ENCODE measurements at regions not wholly inside any gene's neighbourhood (a gene's known extent, or its start where the extent isn't known, plus 50 kb on each side); places are given as distances from the start of the nearest gene placed in this dataset. TPM values are rescaled to one million over a fixed set of nuclear protein-coding genes. Genes with fewer than 3 reads are reported as not detected.

DNA sequence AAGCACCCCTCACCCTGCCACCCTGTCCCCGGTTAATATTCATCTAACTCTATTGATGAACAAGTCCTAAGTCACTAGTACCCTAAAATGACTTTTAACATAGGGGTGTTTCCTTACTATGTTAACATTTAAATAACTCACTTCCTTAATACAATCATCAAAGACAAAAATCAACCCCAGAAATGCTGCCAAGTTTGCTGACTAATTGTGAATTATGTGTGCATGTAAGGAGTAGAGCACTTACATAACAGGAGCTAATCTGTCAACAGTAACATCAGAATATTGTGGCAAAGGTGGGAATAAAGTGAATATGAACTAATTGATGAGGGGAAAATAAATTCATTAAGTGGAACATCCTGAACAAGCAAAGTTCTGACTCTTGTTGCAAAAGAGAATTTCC lies 81.4 kb upstream of the ERBB4 start:
- ChIA-PET CTCF (no interaction called here), POLR2A (no interaction called here)
- no peak for DNase-seq
- Mint-ChIP-seq H3K36me3 (ENCODE audit: low read depth) (no peaks in the 10 kb centered on the region), H3K27me3 (no peaks in the 10 kb centered on the region), H3K4me3 (no peak overlapping the region), H3K4me1 (no peaks in the 10 kb centered on the region), H3K9me3 (no peaks in the 10 kb centered on the region), H3K27ac (no peak overlapping the region)

DNA sequence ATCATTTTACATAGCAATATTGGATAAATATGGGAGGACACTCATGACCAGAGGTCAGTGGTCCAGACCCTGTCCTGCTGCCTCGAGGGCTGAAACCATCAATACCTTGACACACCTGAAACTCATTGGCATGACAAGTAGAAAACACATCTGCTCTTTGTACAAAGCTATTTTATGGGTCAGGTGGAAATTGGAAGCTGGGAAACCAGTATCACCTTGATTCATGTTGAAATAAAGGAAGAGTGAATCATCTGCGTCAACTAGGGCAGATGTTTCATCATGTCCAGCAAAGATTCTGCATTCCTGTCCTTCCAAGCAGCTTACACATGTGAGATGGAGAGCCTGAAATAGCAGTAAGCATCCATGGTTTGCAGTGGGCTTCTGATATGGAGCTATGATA lies 80.0 kb upstream of the ERBB4 start:
- DNase-seq: no peak
- CTCF ChIA-PET: no interaction called here
- no peaks in the 10 kb centered on the region for H3K36me3 Mint-ChIP-seq (ENCODE audit: low read depth)
- POLR2A ChIA-PET: no interaction called here
- no peaks in the 10 kb centered on the region for H3K4me1 Mint-ChIP-seq
- H3K27me3 Mint-ChIP-seq: no peaks in the 10 kb centered on the region
- H3K9me3 Mint-ChIP-seq: no peaks in the 10 kb centered on the region
- no peak overlapping the region for H3K27ac Mint-ChIP-seq
- no peak overlapping the region for H3K4me3 Mint-ChIP-seq

GRCh38 chr2:212610872-212611425 lies 72.3 kb upstream of the ERBB4 start:
- POLR2A ChIA-PET: no interaction called here
- H3K27me3 Mint-ChIP-seq: no peaks in the 10 kb centered on the region
- no peaks in the 10 kb centered on the region for H3K36me3 Mint-ChIP-seq (ENCODE audit: low read depth)
- no peak overlapping the region for H3K27ac Mint-ChIP-seq
- no peak overlapping the region for H3K4me3 Mint-ChIP-seq
- no peak for DNase-seq
- CTCF ChIA-PET: no interaction called here
- H3K9me3 Mint-ChIP-seq: no peaks in the 10 kb centered on the region
- H3K4me1 Mint-ChIP-seq: no peaks in the 10 kb centered on the region

GRCh38 chr2:212609479-212609878 lies 70.9 kb upstream of the ERBB4 start:
- ChIA-PET CTCF (no interaction called here), POLR2A (no interaction called here)
- H3K27ac Mint-ChIP-seq: no peak overlapping the region
- H3K4me1 Mint-ChIP-seq: no peaks in the 10 kb centered on the region
- H3K36me3 Mint-ChIP-seq (ENCODE audit: low read depth): no peaks in the 10 kb centered on the region
- H3K9me3 Mint-ChIP-seq: no peaks in the 10 kb centered on the region
- H3K4me3 Mint-ChIP-seq: no peak overlapping the region
- no peak for DNase-seq
- H3K27me3 Mint-ChIP-seq: no peaks in the 10 kb centered on the region

GRCh38 chr2:212607080-212607479 lies 68.5 kb upstream of the ERBB4 start:
- Mint-ChIP-seq H3K9me3 (no peaks in the 10 kb centered on the region), H3K27me3 (no peaks in the 10 kb centered on the region), H3K4me3 (no peak overlapping the region), H3K27ac (no peak overlapping the region), H3K36me3 (ENCODE audit: low read depth) (no peaks in the 10 kb centered on the region), H3K4me1 (no peaks in the 10 kb centered on the region)
- POLR2A ChIA-PET: no interaction called here
- DNase-seq: no peak
- CTCF ChIA-PET: no interaction called here

DNA sequence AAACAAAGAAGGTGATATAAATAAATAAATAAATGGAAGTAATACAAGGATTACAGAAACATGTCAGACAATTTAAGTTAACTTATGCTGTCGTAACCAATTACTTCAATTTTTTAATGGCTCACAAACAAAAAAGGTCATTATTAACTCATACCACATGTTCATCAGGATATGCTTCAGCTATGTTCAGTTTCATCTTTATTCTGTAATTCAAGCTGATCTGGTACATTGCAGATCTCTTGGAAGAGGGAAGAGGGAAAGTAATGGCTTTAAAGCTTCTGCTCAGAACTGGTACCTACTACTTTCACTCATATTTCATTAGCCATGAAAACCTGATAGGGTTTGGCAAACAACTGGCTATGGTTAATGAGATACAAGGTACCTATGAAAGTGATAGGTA lies 67.6 kb upstream of the ERBB4 start:
- POLR2A ChIA-PET: no interaction called here

DNA sequence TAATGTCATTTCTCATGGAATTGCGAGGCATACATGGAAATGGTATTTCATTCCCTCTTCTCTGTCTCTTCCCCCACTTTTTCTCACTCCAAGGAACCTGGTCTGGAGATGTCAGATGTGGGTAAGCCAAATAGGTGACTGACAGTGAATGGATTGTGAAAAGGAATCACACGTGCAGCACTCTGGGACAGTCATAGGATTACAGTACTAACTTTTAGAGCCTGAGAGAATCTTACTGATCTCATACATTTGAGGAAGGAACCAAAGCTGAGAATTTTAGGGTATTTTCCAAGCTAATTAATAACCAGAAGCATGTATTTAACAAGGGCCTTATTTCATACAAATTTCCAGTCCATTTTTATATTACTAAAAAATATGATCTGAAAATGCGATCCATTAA lies 58.1 kb upstream of the ERBB4 start:
- Mint-ChIP-seq H3K36me3 (ENCODE audit: low read depth) (no peaks in the 10 kb centered on the region), H3K4me3 (no peak overlapping the region), H3K4me1 (no peaks in the 10 kb centered on the region), H3K9me3 (no peaks in the 10 kb centered on the region), H3K27ac (no peak overlapping the region), H3K27me3 (no peaks in the 10 kb centered on the region)
- CTCF ChIA-PET: no interaction called here
- POLR2A ChIA-PET: no interaction called here
- DNase-seq: no peak

More for the DNA sequence above, 67.6 kb upstream of the ERBB4 start:
- H3K9me3 Mint-ChIP-seq: no peaks in the 10 kb centered on the region
- H3K27me3 Mint-ChIP-seq: no peaks in the 10 kb centered on the region
- no peak overlapping the region for H3K4me3 Mint-ChIP-seq
- no peaks in the 10 kb centered on the region for H3K4me1 Mint-ChIP-seq
- CTCF ChIA-PET: no interaction called here
- no peaks in the 10 kb centered on the region for H3K36me3 Mint-ChIP-seq (ENCODE audit: low read depth)
- DNase-seq: no peak
- H3K27ac Mint-ChIP-seq: no peak overlapping the region

DNA sequence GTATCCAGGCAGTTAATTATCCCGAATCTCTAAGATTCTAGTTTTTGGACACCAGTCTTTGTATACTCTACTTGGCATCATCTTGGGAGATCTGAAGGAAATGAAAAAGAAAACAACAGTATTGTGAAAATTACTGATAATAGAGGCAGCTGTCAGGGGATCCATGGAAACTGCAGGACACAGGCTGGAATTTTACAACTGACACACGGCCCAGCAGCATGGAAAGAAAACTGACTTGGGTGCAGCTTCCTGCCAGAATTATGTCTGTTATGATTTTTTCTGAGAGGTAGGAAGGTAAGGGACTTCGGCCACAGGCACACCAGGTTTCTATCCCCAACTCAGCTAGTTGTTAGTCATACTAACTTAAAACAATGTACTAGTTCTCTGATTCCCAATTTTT lies 57.7 kb upstream of the ERBB4 start:
- Mint-ChIP-seq H3K4me1 (no peaks in the 10 kb centered on the region), H3K27me3 (no peaks in the 10 kb centered on the region), H3K9me3 (no peaks in the 10 kb centered on the region), H3K27ac (no peak overlapping the region), H3K4me3 (no peak overlapping the region), H3K36me3 (ENCODE audit: low read depth) (no peaks in the 10 kb centered on the region)
- ChIA-PET CTCF (no interaction called here), POLR2A (no interaction called here)
- DNase-seq: no peak

GRCh38 chr2:212595036-212595654 lies 56.5 kb upstream of the ERBB4 start:
- Mint-ChIP-seq H3K9me3 (no peaks in the 10 kb centered on the region), H3K4me1 (no peaks in the 10 kb centered on the region), H3K27me3 (no peaks in the 10 kb centered on the region), H3K36me3 (ENCODE audit: low read depth) (no peaks in the 10 kb centered on the region), H3K27ac (no peak overlapping the region), H3K4me3 (no peak overlapping the region)
- no peak for DNase-seq
- CTCF ChIA-PET: no interaction called here
- POLR2A ChIA-PET: no interaction called here

GRCh38 chr2:212592695-212593094 lies 54.1 kb upstream of the ERBB4 start:
- H3K4me1 Mint-ChIP-seq: no peaks in the 10 kb centered on the region
- H3K27ac Mint-ChIP-seq: no peak overlapping the region
- CTCF ChIA-PET: no interaction called here
- H3K36me3 Mint-ChIP-seq (ENCODE audit: low read depth): no peaks in the 10 kb centered on the region
- POLR2A ChIA-PET: no interaction called here
- H3K9me3 Mint-ChIP-seq: no peaks in the 10 kb centered on the region
- no peak overlapping the region for H3K4me3 Mint-ChIP-seq
- no peaks in the 10 kb centered on the region for H3K27me3 Mint-ChIP-seq
- DNase-seq: no peak

Small RNA genes lying in the stretch of these regions (microRNA-seq; reads per million reads assigned to microRNA genes)
- gene MIR4776-1 (ENCODE audit: borderline microRNAs expressed, borderline replicate concordance) (not detected), gene MIR4776-2 (ENCODE audit: borderline microRNAs expressed, borderline replicate concordance) (not detected)
